GF-D8 (cell line): ENCODE measurements at regions not wholly inside any gene's neighbourhood (a gene's known extent, or its start where the extent isn't known, plus 50 kb on each side); places are given as distances from the start of the nearest gene placed in this dataset.

Experiments
- DNase-seq: peaks from one replicate; lab custom pipeline; 2025; lab: John Stamatoyannopoulos, UW

- DNase-seq = no peak
Measured at GRCh38 chr1:98330224-98330623, 331.3 kb upstream of the SNX7 start.

GRCh38 chr1:98328855-98329254 lies 332.7 kb upstream of the SNX7 start:
- no peak for DNase-seq

DNA sequence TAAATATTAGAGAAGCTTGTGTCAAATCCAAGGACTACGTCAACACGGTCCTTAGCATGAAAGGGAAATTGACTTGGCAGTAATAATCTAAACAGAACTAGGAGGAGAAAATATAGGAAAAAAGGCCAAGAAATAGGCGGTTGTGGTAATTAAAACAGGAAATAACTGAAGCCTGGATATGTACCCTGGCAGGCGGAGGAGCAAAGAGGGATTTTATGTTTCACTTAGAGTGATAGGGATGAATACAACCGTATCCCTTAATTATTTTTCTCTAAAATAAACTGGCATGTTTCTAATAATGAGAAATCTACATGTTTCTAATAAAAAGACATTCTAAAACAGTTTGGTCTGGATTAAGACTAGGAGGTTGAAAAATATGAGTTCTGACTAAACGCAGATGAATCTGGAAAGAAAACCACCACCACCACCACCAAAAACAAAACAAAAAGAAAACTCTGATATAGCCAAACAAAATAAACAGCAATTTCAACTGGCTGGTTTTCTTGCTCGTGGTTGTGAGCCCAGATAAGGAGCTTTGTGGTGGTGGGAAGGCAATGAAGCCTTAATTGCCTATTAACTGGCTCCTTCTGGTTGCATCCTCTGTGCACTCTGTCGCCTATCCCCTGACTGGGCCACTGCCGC lies 334.2 kb upstream of the SNX7 start:
- no peak for DNase-seq

- DNase-seq = no peak
Measured at GRCh38 chr1:98325646-98326440, 335.7 kb upstream of the SNX7 start.

DNA sequence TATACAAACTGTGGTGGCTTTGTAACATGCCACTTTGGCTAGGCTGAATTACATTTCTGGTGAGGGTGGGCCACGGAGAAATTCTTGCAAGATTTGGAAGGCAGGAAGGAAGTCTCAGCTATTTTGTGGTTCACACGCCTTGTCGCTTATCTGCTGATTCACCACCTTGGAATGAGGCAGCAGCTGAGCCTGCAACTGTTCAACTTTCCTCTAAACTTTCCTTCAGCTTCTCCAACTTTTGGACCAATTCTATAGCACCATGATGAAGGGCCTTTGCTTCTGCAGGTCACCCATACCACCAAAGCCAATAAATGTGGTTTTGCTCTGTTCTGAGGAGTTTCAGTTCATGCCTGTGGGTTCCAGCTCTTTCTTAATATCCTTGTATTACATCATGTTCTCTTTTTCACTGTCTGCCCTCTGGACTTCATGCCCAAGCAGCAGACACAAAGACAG lies 337.6 kb upstream of the SNX7 start:
- peak; percentile 95 for DNase-seq

- DNase-seq = peak; percentile 77
Measured at GRCh38 chr1:98323388-98323787, 338.1 kb upstream of the SNX7 start.

DNA sequence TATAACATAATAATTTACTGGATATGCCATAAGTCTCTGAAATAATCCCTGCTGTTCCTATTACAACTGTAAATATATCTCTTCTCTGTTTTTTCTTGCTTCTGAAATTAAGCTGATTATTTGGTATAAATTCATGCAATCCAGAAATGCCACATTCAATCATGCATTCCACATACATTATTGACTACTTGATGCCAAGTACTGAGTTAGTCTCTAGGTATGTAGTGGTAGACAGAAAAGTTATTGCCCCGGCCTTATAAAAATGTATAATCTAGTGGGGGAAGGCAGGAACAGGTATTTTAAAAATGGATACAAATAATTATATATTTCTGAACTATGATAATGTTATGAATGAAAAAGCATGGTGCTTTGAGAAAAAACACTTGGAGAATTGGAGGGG lies 338.6 kb upstream of the SNX7 start:
- no peak for DNase-seq

GRCh38 chr1:98322086-98322485 lies 339.4 kb upstream of the SNX7 start:
- no peak for DNase-seq

- no peak for DNase-seq
Measured at GRCh38 chr1:98321191-98321590, 340.3 kb upstream of the SNX7 start.

DNA sequence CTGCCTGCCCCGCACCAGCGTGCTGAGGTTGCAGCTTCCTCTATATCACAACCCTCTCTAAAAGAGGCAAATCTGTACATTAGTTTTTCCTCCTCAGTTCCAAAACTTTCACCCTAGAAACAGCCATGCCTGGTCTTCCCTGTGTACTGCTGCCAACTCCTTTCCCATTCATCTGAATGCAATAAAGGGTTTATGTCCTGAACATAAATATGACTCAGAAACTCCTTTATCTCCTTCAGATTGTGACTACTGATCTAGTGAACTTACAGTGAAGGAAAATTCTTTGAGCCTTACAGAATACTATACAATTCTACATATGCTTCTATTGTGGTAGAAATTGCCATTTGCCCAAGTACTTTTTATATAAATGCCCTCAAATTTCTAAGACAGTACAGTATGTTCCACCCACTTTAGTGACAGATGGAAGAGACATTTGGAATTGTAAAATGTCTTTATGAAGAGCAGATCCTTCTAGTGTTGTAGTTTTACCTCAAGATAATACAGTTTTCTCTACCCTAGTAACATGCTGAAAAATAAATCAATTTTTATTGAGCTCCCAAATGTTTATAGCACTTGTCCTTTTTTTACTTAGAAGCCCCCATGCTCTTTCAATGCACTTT lies 345.1 kb upstream of the SNX7 start:
- no peak for DNase-seq

- DNase-seq = no peak
Measured at GRCh38 chr1:98315309-98315708, 346.2 kb upstream of the SNX7 start.

GRCh38 chr1:98314601-98315000 lies 346.9 kb upstream of the SNX7 start:
- DNase-seq = no peak

- peak; percentile 28 for DNase-seq
Measured at GRCh38 chr1:98306517-98307089, 354.9 kb upstream of the SNX7 start.

DNA sequence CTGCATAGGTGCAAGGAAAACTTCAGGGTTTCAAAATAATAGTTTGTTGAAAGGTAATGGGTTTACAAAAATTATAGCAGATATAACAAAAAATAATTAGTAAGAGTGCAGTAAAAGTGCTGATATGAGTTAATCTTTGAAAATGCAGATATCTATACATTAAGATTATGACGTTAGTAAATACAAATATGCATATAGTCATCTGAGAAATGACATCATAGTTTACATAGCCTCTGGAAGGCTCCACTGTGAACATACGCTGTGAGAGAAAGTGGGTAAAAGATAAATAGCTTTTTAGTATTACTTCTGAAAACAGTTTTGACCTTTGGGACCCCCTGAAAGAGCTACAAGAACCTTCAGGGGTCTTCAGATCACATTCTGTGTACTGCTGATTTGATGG lies 356.2 kb upstream of the SNX7 start:
- no peak for DNase-seq

GRCh38 chr1:98304888-98305287 lies 356.6 kb upstream of the SNX7 start:
- DNase-seq = no peak

DNA sequence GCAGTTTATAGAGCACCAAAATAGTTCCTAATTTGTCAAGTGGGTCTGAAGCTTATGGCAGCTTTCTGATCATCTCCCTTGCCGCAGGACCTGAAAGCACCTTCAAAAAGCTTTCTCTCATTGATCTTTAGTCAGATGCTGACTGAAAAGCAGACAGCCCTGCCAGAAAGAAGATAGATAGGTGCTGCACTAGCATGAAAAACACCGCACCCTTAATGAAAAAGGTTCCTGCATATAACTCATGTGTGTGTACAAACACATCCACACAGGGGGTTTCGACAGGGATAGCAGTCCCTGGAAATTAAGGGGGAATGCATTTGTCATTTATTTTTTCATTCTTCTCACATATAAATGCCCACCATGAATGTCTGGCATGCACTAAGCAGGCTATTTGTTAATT lies 361.7 kb upstream of the SNX7 start:
- DNase-seq = no peak

- no peak for DNase-seq
Measured at GRCh38 chr1:98299313-98299712, 362.2 kb upstream of the SNX7 start.

DNA sequence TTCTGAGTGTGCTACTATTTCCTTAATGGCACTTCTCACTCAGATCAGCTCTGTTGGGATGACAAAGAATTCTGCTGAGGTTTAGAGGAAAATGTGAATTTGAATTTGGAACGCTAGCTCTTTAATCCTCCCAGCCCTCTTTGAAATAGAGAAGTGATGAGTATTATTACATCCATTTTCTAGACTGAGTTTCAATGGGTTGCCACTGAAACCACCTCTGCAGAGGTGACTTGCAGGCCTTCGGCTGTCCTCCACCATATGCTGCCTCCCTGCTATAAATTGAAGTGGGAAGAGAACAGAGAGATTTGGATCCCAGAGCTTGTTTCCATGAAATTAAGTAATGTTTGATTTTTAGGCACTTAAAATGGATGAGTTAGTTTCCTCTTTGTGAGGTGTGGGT lies 363.2 kb upstream of the SNX7 start:
- no peak for DNase-seq

DNA sequence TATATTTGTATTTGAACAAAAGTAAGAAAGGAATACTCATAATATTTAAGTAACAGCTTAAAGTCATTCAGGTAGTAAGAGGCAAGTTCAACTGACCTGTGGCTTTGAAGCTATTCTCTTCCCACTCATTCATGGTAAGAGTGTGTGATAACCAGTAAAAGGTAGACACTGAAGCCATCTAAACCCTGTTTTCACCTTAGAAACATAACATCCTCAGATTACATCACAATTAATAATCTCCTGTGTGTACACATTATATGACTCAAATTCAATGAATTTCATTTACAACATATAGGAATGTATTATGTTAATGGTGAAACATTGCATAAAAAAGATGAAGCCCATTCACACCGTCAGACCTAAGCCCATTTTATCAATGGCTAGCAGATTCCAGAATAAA lies 364.8 kb upstream of the SNX7 start:
- DNase-seq = no peak

DNA sequence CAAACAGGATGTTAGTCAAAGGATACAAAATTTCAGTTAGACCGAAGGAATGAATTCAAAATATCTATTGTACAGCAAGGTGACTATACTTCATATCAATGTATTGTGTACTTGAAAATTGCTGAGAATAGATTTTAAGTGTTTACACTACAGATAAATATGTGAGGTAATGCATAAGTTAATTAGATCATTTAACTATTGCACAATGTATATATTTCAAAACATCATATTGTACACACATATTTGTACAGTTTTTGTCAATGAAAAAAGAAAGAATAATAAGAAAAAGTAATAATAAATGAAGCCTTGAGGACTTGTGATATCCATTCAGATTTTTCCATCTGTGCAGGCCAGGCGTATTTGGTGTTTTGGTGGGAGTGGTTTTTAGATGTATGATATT lies 367.4 kb upstream of the SNX7 start:
- no peak for DNase-seq

DNA sequence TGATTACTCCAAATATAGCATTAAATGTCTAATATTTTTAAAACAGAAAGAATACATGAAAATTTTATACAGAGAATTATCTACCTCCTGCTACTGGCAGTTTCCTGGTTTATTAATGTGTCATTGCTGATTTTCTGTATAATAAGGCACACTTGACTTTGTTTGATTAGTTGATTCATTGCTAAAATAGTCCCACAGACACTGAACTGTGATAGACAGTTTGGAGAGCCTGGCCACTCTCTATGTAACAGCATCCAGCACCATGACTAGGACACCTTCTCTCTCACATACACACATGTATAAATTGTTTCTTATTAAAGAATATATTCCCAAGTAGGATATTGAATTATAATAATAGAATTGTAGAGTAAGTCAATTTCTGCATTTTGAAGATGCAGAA lies 368.5 kb upstream of the SNX7 start:
- DNase-seq = no peak

DNA sequence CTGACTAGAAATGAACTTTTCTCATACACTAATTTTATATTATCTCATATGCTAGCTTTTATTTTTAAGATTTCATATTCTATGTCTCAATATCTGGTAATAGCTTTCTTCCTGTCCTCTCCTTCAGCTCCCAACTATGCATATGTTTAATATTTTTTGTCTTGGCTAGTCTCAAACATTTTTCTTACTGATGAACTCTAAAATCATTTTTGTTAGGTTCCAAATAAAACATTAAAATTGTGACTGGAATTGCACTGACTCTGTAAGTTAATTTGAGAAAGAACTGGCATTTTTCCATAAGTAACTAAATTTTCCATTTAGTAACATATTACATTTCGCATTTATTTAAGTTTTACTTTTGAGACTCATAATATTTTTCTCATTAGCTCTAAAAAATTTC lies 368.5 kb upstream of the DPYD start:
- DNase-seq = no peak

- DNase-seq = no peak
Measured at GRCh38 chr1:98288494-98288893, 367.7 kb upstream of the DPYD start.
